ENCODE measurements at regions not wholly inside any gene's neighbourhood (a gene's known extent, or its start where the extent isn't known, plus 50 kb on each side); places are given as distances from the start of the nearest gene placed in this dataset.
"Not testable (repeated sequence)": the region's sequence is repeated elsewhere in the genome, so short reads cannot be mapped to it uniquely, and the experiment has no call there.

DNA sequence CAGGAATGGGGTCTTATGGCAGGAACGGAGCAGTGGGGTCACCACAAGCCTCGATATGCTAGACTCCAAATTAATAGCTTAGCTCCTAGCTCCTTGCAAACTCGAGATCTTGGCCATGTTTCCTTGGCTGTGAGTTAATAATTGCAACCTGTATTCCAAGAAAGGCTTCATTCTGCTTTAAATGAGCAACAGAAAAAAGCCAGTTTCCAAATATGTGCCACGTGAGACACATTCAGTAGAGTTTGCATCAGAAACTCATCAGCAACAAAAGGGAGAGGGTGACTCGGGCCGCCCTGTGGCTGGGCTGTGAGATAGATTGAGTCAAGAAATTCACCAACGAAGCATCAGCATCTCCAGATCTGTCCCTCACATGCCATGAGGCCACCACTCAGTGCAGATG, 112.0 kb downstream of the NPTX2 start:
- no peak for DNase-seq

DNA sequence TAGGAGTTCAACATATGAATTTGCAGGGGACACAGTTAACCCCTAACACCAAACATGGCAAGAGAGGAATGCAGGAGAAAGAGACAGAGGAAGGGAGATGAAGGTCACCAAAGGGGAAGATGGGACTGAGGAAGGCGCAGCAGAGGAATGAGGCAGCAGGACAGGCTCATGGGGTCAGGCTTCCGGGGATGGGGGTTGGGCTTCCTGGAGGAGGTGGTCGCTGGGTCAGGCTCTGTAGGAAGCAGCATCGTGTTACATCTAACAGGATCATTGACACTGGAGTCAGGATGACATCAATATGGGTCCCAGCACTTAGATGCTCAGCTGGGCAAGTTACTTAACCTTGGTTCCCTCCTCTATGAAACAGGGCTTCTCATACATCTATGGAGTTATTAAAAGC, 113.2 kb downstream of the NPTX2 start:
- no peak for DNase-seq

DNA sequence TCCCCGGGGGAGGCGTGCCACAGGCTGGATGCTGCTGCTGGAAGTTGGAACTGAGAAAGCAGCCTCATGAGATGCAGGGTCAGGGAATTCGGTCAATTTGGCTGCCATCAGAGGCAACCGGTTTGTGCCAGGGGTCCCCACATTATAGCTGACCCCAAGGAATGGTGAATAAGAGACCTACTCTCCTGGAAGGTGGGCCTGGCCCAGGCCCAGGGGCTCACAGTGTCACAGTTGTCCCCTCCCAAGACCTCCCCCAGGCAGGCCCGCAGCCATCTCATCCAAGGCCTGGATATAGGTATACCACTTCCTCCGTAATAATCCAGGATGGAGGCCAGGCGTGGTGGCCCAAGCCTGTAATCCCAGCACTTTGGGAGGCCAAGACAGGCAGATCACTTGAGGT, 114.6 kb downstream of the NPTX2 start:
- DNase-seq = no peak

DNA sequence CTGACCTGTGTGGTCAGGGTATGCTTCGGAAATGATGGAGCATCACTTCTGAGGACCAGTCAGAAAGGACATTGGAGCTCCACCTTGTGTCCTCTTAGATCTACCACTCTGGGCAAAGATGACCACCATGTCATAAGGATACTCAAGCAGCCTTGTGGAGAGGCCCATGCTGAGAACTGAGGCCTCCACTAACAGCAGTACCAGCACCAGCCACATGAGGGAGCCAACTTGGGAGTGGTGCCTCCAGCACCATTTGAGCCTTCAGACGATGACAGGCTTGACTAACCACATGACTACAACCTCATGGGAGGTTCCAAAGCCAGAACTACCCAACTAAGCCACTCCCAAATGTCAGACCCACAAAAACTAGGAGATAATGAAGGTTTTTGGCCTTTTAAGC, 116.0 kb downstream of the NPTX2 start:
- no peak for DNase-seq

DNA sequence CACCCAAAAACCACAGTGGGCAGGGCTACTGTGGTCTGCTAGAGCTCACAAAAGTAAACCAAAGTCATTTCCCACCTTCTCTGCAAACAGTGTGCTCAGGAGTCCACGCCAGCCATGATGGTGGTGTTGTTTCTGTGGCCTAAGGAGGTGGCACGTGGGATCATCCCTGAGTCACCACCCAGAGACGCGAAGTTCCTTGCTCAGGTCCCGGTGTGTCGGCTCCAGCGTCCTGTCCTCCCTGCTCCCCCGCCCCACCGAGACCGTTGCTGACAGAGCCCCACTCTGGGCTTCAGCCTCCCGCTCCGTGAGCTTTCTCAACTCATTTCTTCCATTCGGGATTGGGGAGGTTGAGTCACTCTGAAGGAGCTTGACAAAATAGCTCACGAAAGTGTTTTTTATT, 118.7 kb downstream of the NPTX2 start:
- DNase-seq = no peak

DNA sequence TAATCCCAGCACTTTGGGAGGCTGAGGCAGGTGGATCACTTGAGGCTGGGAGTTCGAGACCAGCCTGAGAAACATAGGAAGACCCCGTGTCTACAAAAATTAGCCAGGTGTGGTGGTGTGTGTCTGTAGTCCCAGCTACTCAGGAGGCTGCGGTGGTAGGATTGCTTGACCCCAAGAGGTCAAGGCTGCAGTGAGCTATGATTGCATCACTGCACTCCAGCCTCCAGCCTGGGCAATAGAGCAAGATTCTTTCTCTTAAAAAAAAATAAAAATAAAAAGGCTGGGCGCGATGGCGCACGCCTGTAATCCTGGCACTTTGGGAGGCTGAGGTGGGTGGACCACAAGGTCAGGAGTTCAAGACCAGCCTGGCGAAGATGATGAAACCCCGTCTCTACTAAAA, 119.4 kb downstream of the NPTX2 start:
- DNase-seq = not testable (repeated sequence)

DNA sequence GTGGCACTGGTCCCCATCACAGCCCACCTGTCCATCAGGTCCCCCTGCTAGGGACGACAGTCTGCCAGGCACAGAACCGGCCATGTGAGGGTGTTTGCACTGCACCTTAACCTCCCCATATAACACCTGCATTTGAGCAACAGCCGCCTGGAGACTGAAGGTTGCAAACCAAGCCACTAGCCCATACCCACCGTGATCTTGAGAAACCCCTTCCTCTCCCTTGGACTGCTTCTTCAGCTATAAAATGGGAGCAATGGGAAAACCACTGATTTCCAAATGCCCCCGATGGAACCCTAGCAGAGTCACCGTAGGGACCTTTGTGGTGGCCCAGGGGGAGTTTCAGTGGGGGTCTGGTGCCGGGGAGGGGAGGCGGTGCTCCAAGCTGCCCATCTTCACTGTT, 120.1 kb downstream of the NPTX2 start:
- DNase-seq = no peak

DNA sequence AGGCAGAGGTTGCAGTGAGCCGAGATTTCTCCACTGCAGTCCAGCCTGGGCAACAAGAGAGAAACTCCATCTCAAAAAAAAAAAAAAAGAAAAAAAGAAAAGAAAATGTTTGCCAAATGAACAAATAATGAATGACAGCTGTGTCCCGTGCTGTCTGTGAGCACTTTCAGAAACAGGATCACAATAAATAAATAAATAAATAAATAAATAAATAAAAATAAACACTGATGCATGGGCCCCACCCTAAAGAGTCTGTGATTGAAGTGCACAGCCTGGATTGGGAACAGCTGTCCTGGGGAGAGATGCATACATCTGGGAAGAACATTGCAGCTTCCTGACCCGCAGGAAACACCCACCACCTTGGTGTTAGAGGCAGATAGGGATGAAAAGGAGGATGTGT, 123.6 kb downstream of the NPTX2 start:
- DNase-seq = no peak

DNA sequence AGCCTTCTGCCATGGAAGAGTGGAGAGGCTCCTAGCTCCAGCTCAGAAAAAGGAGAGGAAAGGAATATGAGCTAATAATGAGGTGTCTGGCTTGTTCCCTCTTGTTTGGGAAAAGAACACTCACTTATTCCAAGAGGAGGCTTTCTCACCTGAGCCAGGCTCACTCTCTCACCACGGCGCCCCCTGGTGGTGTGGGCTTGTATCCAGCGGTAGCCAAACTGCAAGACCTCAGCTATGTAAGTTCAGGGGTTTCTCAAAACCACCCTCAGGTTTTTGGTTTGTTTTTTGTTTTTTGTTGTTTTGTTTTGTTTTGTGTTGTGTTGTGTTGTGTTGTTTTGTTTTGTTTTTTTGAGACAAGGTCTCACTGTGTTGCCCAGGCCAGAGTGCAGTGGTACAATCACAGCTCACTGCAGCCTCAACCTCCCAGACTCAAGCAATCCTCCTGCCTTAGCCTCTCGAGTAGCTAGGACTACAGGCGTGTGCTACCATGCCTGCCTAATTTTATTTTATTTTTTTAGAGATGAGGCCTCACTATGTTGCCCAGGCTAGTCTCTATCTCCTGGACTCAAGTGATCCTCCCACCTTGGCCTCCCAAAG, 124.0 kb downstream of the TMEM130 start:
- no peak for DNase-seq

DNA sequence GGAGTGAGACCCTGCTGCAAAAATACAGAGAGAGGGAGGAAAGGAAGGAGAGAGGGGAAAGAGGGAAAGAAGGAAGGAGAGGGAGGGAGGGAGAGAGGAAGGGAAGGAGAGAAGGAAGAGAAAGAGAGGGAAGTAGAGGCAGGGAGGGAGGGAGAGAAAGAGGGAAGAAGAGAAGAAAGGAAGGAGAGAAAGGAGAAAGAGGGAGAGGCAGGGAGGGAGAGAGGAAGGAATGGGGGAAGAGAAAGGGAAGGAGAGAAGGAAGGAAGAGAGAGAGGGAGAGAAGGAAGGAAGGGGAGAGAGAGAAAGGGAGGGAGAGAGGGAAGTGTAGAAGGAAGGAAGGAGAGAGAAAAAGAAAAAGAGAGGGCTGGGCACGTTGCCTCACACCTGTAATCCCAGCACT, 121.7 kb downstream of the TMEM130 start:
- no peak for DNase-seq

DNA sequence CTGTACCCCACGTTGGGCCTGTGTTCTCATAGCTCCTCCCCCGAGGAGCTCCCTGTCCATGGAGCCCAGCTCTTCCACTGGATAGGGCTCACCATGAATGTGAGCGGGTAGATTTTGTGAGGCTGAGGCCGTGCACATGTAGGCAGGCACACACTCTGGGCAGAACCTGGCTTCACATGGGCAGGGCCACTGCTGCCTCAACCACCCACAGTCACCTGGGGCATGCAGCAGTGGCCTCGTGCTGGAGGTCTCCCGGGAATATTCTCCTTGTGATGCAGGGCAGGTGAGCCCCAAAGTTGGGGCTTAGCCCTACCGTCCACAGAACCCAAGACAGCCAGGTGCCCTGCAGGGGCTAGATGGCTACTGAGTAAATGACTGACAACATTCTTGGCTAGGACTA, 116.6 kb downstream of the TMEM130 start:
- DNase-seq = no peak

DNA sequence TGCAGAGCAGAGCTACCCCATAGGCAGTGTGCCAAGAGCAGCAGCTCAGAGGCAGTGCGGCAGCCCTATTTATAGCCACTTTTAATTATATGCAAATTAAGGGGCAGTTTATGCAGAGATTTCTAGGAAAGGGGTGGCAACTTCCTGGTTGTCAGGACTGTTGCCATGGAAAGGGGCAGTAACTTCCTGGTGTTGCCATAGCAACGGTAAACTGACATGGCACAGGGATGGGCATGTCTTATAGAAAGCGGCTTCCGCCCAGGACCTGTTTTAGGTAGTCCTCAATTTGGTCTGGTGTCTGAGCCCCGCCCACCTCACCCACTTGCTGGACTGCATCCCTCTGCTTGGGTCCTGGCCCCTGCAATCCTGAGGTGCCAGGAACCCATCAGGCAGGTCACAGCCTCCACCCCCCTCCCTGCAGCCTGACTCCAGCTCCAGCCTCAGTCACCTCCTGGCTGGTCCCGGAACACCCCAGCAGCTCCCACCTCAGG, 115.8 kb downstream of the TMEM130 start:
- DNase-seq = no peak

DNA sequence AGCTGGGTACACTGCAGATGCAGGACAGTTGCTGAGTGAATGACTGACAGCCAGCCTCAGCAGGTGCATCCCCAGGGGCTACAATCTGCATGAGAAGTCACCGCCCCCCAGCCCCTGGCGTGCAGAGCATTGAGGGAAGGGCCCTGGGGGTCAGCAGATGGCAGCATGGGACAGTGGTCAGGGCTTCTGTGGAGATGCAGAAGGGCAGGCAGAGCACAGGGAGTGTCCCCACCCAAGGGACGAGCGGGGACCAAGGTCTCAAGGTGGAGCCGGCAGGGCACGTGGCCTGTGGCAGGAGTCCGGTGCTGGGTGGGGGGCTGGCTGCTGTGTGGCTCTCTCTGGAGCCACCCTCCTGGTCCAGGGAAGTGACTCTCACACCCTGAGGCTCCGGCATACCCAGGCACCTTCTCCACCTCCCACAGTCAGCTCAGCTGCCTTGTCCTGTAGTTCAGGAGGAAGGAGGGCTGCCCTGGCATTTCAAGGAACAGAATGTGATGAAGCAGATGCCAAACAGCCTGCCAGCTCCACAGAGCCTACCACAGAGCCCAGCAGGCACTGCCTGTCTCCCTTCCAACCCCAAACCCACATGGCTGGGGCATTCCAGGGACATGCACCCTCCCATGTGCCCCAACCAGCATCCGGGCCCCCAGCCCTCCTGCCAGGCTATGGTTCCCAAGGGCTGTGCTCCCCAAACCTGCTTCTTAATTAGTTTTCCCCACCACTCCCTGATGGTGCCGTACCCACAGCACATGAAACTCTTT, 114.5 kb downstream of the TMEM130 start:
- no peak for DNase-seq

DNA sequence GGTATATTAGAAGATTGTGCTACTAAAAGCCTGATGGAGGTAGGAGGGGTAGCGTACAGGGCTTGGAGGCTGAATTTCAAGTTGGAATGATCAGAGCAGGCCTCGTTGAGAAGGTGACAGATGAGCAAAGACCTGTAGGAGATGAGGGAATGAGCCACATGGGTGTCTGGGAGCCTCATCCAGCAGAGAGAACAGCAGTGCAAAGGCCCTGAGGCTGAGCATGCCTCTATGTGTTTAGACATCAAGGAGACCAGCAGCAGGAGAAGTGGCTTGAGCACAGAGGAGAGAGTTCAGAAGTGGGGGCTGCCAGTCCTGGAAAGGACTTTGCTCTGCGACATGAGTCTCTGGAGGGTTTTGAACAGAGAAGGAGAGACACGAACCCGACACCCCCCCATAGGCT, 111.7 kb downstream of the TMEM130 start:
- DNase-seq = no peak

DNA sequence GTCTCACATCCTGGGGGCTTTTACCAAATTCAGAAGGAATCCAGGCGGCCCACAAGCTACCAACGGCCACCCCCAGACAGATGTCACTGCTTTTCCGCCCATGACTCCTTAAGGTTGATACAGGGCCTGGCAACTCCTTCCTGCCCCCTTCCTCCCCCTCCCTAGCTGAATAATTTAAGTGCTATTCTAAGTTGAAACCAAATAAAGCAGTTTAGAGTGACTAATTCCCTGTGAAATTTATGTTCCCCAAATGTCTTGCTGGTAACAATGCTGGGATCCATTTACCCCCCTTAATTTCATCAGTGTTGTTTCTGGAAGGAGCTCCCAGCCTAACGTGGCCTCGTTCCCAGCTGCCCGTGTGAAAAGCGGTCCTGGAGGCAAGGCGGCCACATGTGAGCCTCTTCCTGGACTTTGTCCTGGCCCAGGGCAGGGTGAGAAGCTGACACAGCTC, 109.6 kb downstream of the TMEM130 start:
- no peak for DNase-seq

DNA sequence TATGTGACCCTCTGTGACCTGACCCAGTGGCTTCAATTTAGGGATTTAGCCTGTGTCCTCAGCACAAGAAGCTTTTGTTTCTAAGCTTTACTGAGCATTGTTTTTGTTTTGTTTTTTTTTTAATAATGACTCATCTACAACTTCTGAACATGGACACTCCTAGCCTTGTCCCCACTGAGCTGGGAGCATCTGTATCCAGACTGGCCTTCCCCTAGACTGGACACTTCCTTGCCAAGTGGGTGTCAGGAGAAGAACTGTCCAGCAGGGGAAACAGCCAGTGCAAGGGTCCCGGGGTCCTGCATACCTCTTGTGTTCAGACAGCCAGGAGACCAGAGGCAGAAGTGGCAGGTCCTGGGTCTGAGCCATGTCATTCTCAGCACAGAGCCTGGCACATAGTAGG, 108.6 kb downstream of the TMEM130 start:
- DNase-seq = no peak

DNA sequence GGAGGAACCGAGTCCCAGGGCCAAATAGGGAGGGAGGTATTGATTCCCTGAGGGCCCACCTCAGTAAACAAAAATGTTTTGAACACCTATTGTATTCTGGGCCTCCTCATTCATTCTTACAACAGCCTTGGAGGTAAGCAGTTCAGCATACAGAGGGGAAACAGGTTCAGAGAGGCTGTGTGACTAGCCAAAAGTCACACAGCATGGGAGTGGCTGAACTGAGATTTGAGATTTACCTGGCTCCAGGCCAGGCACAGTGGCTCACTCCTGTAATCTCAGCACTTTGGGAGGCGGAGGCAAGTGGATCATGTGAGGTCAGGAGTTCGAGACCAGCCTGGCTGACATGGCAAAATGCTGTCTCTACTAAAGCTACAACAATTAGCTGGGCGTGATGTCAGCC, 107.2 kb downstream of the TMEM130 start:
- no peak for DNase-seq

DNA sequence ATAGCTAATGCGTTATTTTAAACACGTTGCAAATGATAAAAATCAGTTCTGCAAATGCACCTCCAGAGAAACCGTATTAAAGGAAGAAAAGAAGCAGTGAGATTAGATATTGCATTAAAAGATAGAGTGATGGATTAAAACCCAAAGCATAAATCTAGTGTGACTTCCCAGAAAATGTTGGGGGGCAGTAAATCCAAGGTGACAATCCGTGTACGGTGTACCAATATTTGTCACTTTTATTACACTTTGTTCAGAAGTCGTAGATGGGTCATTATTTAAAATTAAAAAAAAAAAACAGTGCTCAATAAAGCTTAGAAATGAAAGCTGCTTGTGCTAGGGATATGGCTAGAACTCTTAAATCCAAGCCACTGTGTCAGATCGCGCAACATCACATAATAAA, 106.4 kb downstream of the TMEM130 start:
- DNase-seq = no peak

DNA sequence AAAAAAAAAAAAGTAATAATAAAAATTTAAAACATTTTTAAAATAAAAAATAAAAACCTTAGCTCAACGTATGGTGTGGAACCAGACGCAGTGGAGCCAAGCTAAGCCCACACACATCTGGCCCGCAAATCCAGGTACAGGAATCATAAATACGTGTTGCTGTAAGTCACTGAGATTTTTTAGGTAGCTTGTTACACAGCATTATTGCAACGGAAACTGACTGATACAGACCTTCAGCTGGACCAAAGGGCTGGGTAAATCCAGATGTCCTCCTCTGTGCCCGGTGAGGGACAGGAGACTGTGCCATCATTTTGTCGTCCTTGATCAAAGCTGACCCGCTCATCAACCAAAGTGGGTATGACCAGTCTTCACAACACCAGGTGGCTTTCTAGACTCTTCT, 104.9 kb downstream of the TMEM130 start:
- no peak for DNase-seq

DNA sequence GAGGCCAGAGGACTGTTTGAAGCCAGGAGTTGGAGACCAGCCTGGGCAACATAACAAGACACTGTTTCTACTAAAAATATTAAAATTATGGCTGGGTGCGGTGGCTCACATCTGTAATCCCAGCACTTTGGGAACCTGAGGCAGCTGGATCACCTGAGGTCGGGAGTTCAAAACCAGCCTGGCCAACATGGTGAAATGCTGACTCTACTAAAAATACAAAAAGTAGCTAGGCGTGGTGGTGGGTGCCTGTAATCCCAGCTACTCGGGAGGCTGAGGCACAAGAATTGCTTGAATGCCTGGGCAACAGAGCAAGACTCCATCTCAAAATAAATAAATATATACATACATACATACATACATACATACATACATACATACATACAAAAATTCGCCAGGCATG, 99.7 kb downstream of the TMEM130 start:
- not testable (repeated sequence) for DNase-seq

DNA sequence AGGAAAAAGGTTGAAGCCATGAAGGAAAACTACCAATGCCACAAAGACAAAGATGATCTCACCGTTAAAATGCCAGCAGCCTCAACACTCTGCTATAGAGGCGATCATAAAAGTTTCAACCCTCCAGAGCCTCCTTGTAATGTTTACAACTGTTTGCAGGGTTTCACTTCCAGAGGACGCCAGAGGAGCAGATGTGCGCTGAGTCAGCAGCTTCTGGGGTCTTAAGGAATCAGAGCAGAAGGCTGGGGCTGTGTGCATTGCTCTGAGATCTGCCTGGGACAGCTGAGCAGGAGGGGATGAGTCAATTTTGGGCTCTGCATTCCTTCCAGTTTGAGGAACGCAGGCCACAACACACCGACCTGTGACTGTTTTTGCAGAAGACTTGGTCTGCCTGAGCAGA, 98.3 kb downstream of the TMEM130 start:
- no peak for DNase-seq

DNA sequence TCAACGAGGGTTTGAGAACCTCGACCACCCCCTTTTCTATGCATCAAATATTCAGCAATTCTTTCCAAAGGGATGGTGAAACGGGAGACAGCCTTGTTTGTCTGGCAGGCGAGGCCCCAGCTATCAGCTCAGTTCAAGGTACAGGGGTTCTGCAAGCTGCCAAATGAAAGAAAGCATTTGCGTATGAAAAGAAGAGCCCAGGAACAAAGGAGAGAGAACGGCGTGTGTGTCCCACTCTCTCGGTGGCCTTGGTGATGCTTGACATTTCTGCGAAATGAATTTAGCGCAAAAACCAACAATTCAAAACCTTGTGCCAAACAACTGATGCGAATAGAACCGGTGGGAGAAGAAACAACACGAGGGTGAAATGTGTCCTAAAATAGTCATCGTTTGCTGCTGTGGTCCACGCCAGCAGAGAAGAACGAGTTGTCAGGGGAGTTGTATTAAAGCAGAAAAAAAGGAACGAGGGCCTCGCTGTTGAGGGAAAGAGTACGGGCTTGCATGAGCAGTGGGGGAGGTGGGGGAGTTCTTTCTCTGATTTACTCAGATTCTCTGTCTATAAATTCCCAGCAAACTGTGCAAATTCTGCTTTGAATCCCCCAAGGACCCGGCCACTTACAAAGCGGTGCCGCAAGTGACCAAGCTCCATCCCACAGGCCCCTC, 97.7 kb downstream of the TMEM130 start:
- DNase-seq = no peak

DNA sequence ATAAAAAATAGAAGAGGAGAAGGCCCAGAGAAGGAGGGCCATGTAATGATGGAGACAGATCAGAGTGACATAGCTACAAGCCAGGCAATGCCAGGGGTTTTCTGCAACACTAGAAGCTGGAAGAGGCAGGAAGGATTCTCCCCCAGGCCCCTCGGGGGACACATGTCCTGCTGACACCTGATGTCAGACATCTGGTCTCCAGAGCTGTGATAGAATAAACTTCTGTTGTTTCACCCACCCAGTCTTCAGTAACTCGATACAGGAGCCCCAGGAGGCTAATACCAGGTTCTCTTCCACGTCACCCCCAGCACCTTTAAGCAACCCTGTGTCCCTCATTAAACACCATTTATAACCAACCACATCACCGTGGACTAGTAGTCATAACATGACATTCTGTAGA, 94.9 kb downstream of the TMEM130 start:
- no peak for DNase-seq

DNA sequence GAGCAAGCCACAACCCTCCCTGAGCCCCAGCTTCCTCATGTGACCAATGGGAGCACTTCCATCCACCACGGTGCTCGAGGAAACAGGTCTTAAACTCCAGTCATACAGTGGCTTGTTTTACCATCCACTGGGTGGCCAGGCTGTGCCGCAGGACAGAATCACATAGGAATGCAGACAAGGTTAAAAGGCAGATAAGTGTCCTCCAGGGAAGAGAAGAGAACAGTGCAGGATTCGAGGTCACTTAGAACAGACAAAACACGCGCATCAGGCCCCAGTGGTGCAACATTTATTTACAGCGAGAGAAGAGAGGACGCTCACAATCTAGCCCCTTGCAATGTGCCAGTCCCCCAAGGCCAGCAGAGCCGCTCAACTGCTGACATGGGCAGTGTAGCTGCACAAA, 92.8 kb downstream of the TMEM130 start:
- DNase-seq = no peak

Measured in GF-D8 (cell line).